H9 (cell line): ENCODE measurements at regions not wholly inside any gene's neighbourhood (a gene's known extent, or its start where the extent isn't known, plus 50 kb on each side); places are given as distances from the start of the nearest gene placed in this dataset.

Experiments
- DNase-seq: peaks from one replicate; pipeline ENCODE4 v3.0.0-alpha.2; 2017
- H2AFZ ChIP-seq: one replicate; pipeline ENCODE4 v1.6.1; 2013; ENCODE audit warnings: mild to moderate bottlenecking, low read length, control low read depth, moderate library complexity
- H2AK5ac ChIP-seq: 2 replicates; pipeline ENCODE4 v1.6.1; 2013; ENCODE audit warnings: low read length, control low read depth, mixed read lengths; ENCODE audit not compliant: insufficient read length
- H2BK120ac ChIP-seq: one replicate; pipeline ENCODE4 v1.6.1; 2013; ENCODE audit warnings: low read depth, mild to moderate bottlenecking, low read length, control low read depth, inconsistent platforms; ENCODE audit not compliant: poor library complexity, severe bottlenecking
- H2BK12ac ChIP-seq: 2 replicates; pipeline ENCODE4 v1.6.1; 2013; ENCODE audit warnings: low read length, control low read depth, mixed read lengths, low read depth; ENCODE audit not compliant: insufficient read length
- H2BK15ac ChIP-seq: 2 replicates; pipeline ENCODE4 v1.6.1; 2013; ENCODE audit warnings: low read depth, low read length, control low read depth
- H2BK20ac ChIP-seq: one replicate; pipeline ENCODE4 v1.6.1; 2013; ENCODE audit warnings: low read depth, mild to moderate bottlenecking, low read length, control low read depth, inconsistent platforms; ENCODE audit not compliant: poor library complexity, severe bottlenecking
- H2BK5ac ChIP-seq: 2 replicates; pipeline ENCODE4 v1.6.1; 2013; ENCODE audit warnings: low read length, control low read depth, mixed read lengths; ENCODE audit not compliant: insufficient read length
- H3K14ac ChIP-seq: 2 replicates; pipeline ENCODE4 v1.6.1; 2013; ENCODE audit warnings: low read length, control low read depth; ENCODE audit not compliant: insufficient read depth
- H3K18ac ChIP-seq: 2 replicates; pipeline ENCODE4 v1.6.1; 2013; ENCODE audit warnings: low read depth, mild to moderate bottlenecking, mixed read lengths, low read length, control low read depth; ENCODE audit not compliant: insufficient read length
- H3K23ac ChIP-seq: 2 replicates; pipeline ENCODE4 v1.6.1; 2013; ENCODE audit warnings: low read length, control low read depth, mixed read lengths, low read depth; ENCODE audit not compliant: insufficient read length
- H3K23me2 ChIP-seq: 2 replicates; pipeline ENCODE4 v1.6.1; 2013; ENCODE audit warnings: low read depth, mild to moderate bottlenecking, mixed read lengths, low read length, control low read depth; ENCODE audit not compliant: insufficient read length, poor library complexity, severe bottlenecking
- H3K27ac ChIP-seq: 2 replicates; pipeline ENCODE4 v1.5.1; 2013; ENCODE audit warnings: low read length, control low read depth, mixed read lengths, low read depth; ENCODE audit not compliant: insufficient read length
- H3K27me3 ChIP-seq: 2 replicates; pipeline ENCODE4 v1.6.1; 2013; ENCODE audit warnings: low read length, control low read depth, inconsistent platforms; ENCODE audit not compliant: insufficient read depth
- H3K4ac ChIP-seq: 2 replicates; pipeline ENCODE4 v1.6.1; 2013; ENCODE audit warnings: low read depth, mild to moderate bottlenecking, control low read depth, inconsistent platforms, low read length, moderate library complexity
- H3K4me1 ChIP-seq: 2 replicates; pipeline ENCODE4 v1.6.1; 2013; ENCODE audit warnings: low read length, control low read depth, inconsistent platforms; ENCODE audit not compliant: insufficient read depth
- H3K4me2 ChIP-seq: 2 replicates; pipeline ENCODE4 v1.6.1; 2013; ENCODE audit warnings: low read length, control low read depth, mixed read lengths; ENCODE audit not compliant: insufficient read length, insufficient read depth
- H3K56ac ChIP-seq: 2 replicates; pipeline ENCODE4 v1.6.1; 2013; ENCODE audit warnings: low read depth, mild to moderate bottlenecking, mixed read lengths, low read length, control low read depth; ENCODE audit not compliant: insufficient read length
- H3K79me1 ChIP-seq: 2 replicates; pipeline ENCODE4 v1.6.1; 2013; ENCODE audit warnings: low read depth, mild to moderate bottlenecking, moderate library complexity, low read length, control low read depth, inconsistent platforms; ENCODE audit not compliant: insufficient read depth, poor library complexity, severe bottlenecking
- H3K79me2 ChIP-seq: 2 replicates; pipeline ENCODE4 v1.6.1; 2013; ENCODE audit warnings: low read length, control low read depth, inconsistent platforms; ENCODE audit not compliant: insufficient read depth
- H3K9ac ChIP-seq: 2 replicates; pipeline ENCODE4 v1.6.1; 2013; ENCODE audit warnings: low read length, control low read depth, mixed read lengths; ENCODE audit not compliant: insufficient read length; ENCODE audit errors: extremely low read depth
- H3K9me3 ChIP-seq: one replicate; pipeline ENCODE4 v1.6.1; 2013; ENCODE audit warnings: low read depth, low read length, inconsistent platforms; ENCODE audit not compliant: control insufficient read depth
- H3T11ph ChIP-seq: one replicate; pipeline ENCODE4 v1.6.1; 2013; ENCODE audit warnings: mild to moderate bottlenecking, low read length, control low read depth, inconsistent platforms
- H4K20me1 ChIP-seq: one replicate; pipeline ENCODE4 v1.6.1; 2013; ENCODE audit not compliant: control insufficient read depth, insufficient read length, insufficient read depth
- H4K5ac ChIP-seq: 2 replicates; pipeline ENCODE4 v1.6.1; 2013; ENCODE audit warnings: low read depth, mild to moderate bottlenecking, mixed read lengths, low read length, control low read depth; ENCODE audit not compliant: insufficient read length
- H4K8ac ChIP-seq: replicated peaks from 2 replicates; pipeline ENCODE4 v1.6.1; 2013; ENCODE audit warnings: low read length, control low read depth, mixed read lengths, low read depth; ENCODE audit not compliant: insufficient read length
- H4K91ac ChIP-seq: 2 replicates; pipeline ENCODE4 v1.6.1; 2013; ENCODE audit warnings: low read depth, mild to moderate bottlenecking, moderate library complexity, mixed read lengths, low read length, control low read depth; ENCODE audit not compliant: insufficient read length
- H3K27ac Mint-ChIP-seq, 3 experiments: 2 replicates in 2 of 3; 3 replicates in 1 of 3; pipeline ENCODE4 v1.8.0; 2020 to 2021; ENCODE audit warnings: mixed read lengths in 3 of 3, mild to moderate bottlenecking in 1 of 3, moderate library complexity in 1 of 3
- H3K27me3 Mint-ChIP-seq: 2 replicates; pipeline ENCODE4 v1.8.0; 2021; ENCODE audit warnings: low read depth, mild to moderate bottlenecking, moderate library complexity, mixed read lengths
- H3K36me3 Mint-ChIP-seq, 3 experiments: 2 replicates in 2 of 3; 3 replicates in 1 of 3; pipeline ENCODE4 v1.8.0; 2020 to 2021; ENCODE audit warnings: low read depth in 3 of 3, mixed read lengths in 3 of 3; ENCODE audit not compliant: insufficient read depth in 1 of 3
- H3K4me1 Mint-ChIP-seq, 2 experiments: 2 replicates each; pipeline ENCODE4 v1.8.0; 2020; ENCODE audit warnings: mixed read lengths in 2 of 2
- H3K4me3 Mint-ChIP-seq, 2 experiments: 2 replicates in 1 of 2; 3 replicates in 1 of 2; pipeline ENCODE4 v1.8.0; 2020 to 2021; ENCODE audit warnings: mild to moderate bottlenecking in 2 of 2, mixed read lengths in 2 of 2, moderate library complexity in 1 of 2
- H3K9me3 Mint-ChIP-seq, 2 experiments: 2 replicates in 1 of 2; 3 replicates in 1 of 2; pipeline ENCODE4 v1.8.0; 2020; ENCODE audit warnings: mild to moderate bottlenecking in 2 of 2, mixed read lengths in 2 of 2, moderate library complexity in 1 of 2
- WGBS: extraction: QIAGEN DNeasy Blood & Tissue Kit; methylation state at CpG from one replicate; pipeline ENCODE4 v1.1.7; 2013; ENCODE audit warnings: missing lambda C conversion rate, low lambda C conversion rate, mixed read lengths; ENCODE audit not compliant: insufficient read length; ENCODE audit errors: extremely low coverage; 5-methylcytosine and 5-hydroxymethylcytosine counted together
- TF ChIP-seq, protein P1 (sequence below): fragments of 200-600 bp; sonication (generic); conservative IDR thresholded peaks from 3 replicates; pipeline ENCODE4 v1.8.0; 2021; ENCODE audit warnings: antibody characterized with exemption, mild to moderate bottlenecking

DNA sequence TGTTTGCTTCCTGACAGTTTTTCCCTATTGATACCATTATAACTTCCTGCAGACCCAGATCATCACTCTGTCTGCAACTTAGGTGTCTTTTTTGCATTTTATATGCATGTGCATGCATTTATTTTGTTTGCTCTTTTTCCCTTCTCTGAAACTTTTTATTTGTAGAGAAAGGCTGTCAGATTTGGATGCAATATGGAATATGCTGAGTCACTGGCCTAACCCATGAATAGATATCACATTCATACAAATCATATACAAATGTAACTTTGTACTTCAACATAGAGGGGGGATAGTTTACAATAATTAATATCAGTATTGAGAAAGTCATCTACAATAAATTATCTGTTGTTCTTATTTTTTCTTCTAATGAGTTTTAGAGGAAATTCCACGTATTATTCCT is 1465.0 kb downstream of the EFNB2 start:
- Histone ChIP-seq H3K79me1 (no peaks in the 10 kb centered on the region), H3K27me3 (no peaks in the 10 kb centered on the region), H4K20me1 (no peaks in the 10 kb centered on the region), H3K9ac (no peak overlapping the region), H2BK12ac (no peak overlapping the region), H2AK5ac (no peak overlapping the region), H2BK20ac (no peak overlapping the region), H3K56ac (no peak overlapping the region), H3K4me2 (no peak overlapping the region), H2AFZ (no peak overlapping the region), H4K91ac (no peak overlapping the region), H3K18ac (no peak overlapping the region), H2BK5ac (no peak overlapping the region), H3K27ac (no peak overlapping the region), H3K14ac (no peak overlapping the region), H4K8ac (no peak overlapping the region), H2BK120ac (no peak overlapping the region), H3K9me3 (no peaks in the 10 kb centered on the region), H3T11ph (no peak overlapping the region), H3K23ac (no peak overlapping the region), H3K4ac (no peak overlapping the region), H3K79me2 (no peaks in the 10 kb centered on the region), H2BK15ac (no peak overlapping the region), H4K5ac (no peak overlapping the region), H3K4me1 (no peaks in the 10 kb centered on the region), H3K23me2 (no peaks in the 10 kb centered on the region)
- DNase-seq: no peak
- Mint-ChIP-seq H3K4me1 (no peaks in the 10 kb centered on the region), H3K27me3 (no peaks in the 10 kb centered on the region), H3K27ac (no peak overlapping the region), H3K36me3 (no peaks in the 10 kb centered on the region; a peak in 1 of 7 replicates), H3K4me3 (no peak overlapping the region), H3K9me3 (peaks cover 0 to 3% of the 10 kb centered on the region in 2 experiments; a peak in 2 of 5 replicates)
- no CpG with 5 or more reads among the region's 1 CpG for WGBS
- TF ChIP-seq, protein P1, sequence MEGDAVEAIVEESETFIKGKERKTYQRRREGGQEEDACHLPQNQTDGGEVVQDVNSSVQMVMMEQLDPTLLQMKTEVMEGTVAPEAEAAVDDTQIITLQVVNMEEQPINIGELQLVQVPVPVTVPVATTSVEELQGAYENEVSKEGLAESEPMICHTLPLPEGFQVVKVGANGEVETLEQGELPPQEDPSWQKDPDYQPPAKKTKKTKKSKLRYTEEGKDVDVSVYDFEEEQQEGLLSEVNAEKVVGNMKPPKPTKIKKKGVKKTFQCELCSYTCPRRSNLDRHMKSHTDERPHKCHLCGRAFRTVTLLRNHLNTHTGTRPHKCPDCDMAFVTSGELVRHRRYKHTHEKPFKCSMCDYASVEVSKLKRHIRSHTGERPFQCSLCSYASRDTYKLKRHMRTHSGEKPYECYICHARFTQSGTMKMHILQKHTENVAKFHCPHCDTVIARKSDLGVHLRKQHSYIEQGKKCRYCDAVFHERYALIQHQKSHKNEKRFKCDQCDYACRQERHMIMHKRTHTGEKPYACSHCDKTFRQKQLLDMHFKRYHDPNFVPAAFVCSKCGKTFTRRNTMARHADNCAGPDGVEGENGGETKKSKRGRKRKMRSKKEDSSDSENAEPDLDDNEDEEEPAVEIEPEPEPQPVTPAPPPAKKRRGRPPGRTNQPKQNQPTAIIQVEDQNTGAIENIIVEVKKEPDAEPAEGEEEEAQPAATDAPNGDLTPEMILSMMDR: no peak
